ENCODE measurements at regions not wholly inside any gene's neighbourhood (a gene's known extent, or its start where the extent isn't known, plus 50 kb on each side); places are given as distances from the start of the nearest gene placed in this dataset.

DNA sequence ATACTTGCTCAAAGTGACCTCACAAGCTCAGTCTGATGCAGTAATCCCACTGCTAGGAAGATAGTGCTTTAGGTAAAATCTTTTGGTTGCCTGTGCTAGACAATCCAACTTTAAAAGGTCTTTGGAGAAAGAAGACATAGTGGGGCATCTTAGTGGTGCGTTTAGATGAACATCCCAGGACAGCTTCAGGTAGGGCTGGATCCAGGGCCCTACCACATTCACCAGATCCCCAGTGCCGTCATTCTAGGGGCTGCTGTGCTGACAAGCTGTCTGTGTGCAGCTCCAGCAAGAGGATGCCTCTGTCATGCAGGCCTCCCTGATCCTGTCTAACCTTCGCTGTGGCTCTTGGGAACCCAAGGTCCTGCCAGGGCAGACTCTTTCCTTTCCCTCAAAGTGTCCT lies 100.7 kb upstream of the EIF5 start:
- TF ChIP-seq, protein P1, sequence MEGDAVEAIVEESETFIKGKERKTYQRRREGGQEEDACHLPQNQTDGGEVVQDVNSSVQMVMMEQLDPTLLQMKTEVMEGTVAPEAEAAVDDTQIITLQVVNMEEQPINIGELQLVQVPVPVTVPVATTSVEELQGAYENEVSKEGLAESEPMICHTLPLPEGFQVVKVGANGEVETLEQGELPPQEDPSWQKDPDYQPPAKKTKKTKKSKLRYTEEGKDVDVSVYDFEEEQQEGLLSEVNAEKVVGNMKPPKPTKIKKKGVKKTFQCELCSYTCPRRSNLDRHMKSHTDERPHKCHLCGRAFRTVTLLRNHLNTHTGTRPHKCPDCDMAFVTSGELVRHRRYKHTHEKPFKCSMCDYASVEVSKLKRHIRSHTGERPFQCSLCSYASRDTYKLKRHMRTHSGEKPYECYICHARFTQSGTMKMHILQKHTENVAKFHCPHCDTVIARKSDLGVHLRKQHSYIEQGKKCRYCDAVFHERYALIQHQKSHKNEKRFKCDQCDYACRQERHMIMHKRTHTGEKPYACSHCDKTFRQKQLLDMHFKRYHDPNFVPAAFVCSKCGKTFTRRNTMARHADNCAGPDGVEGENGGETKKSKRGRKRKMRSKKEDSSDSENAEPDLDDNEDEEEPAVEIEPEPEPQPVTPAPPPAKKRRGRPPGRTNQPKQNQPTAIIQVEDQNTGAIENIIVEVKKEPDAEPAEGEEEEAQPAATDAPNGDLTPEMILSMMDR (IDR thresholded peaks at IDR 0.05) = no peak
- no peak for TF ChIP-seq POLR2A (IDR thresholded peaks at IDR 0.05)
